Caco-2 (cell line): ENCODE measurements at regions not wholly inside any gene's neighbourhood (a gene's known extent, or its start where the extent isn't known, plus 50 kb on each side); places are given as distances from the start of the nearest gene placed in this dataset.

Experiments
- BruUV-seq: library from RNA; stranded (reverse); fragments of 400-500 nt; replicated peaks from 2 replicates; lab custom pipeline; 2021; lab: Mats Ljungman, UMichigan
- CTCF ChIA-PET: fragments of 300-600 bp; sonication (Branson Sonifier 250); formaldehyde crosslinking; loops from one replicate; lab custom pipeline; 2022; ENCODE audit warnings: antibody characterized with exemption; lab: Charles Lee
- POLR2A ChIA-PET: fragments of 300-600 bp; sonication (Branson Sonifier 250); formaldehyde crosslinking; loops from one replicate; lab custom pipeline; 2022; ENCODE audit warnings: antibody characterized with exemption; lab: Charles Lee
- DNase-seq, 2 experiments: peaks; one replicate each; pipeline versions ENCODE4 v3.0.0 to v3.0.0-alpha.2; 2020 to 2022
- H3K27me3 ChIP-seq: replicated peaks from 2 replicates; pipeline ENCODE4 v1.6.0; 2011; ENCODE audit warnings: low read length; ENCODE audit not compliant: control insufficient read depth, insufficient read depth
- H3K36me3 ChIP-seq: 2 replicates; pipeline ENCODE4 v1.5.1; 2011; ENCODE audit warnings: low read length; ENCODE audit not compliant: control insufficient read depth, insufficient read depth
- H3K4me1 ChIP-seq: fragments of 250-450 bp; sonication (Bioruptor Pico); 2 replicates; pipeline ENCODE4 v1.5.1; 2020; ENCODE audit warnings: mild to moderate bottlenecking
- H3K4me3 ChIP-seq: 2 replicates; pipeline ENCODE4 v1.5.1; 2011; ENCODE audit warnings: low read depth, mild to moderate bottlenecking, control low read depth, low read length
- H3K9me3 ChIP-seq: fragments of 250-450 bp; sonication (Bioruptor Pico); 2 replicates; pipeline ENCODE4 v1.5.1; 2020; ENCODE audit warnings: mild to moderate bottlenecking, moderate library complexity
- H3K27ac Mint-ChIP-seq: one replicate; pipeline ENCODE4 v1.8.0; 2022; ENCODE audit warnings: mixed read lengths; ENCODE audit not compliant: unreplicated experiment
- H3K27me3 Mint-ChIP-seq: one replicate; pipeline ENCODE4 v1.8.0; 2022; ENCODE audit warnings: mixed read lengths; ENCODE audit not compliant: insufficient read depth, unreplicated experiment
- H3K36me3 Mint-ChIP-seq: one replicate; pipeline ENCODE4 v1.8.0; 2022; ENCODE audit warnings: mild to moderate bottlenecking, mixed read lengths; ENCODE audit not compliant: insufficient read depth, unreplicated experiment
- H3K4me1 Mint-ChIP-seq: one replicate; pipeline ENCODE4 v1.8.0; 2022; ENCODE audit warnings: low read depth, mixed read lengths; ENCODE audit not compliant: unreplicated experiment
- H3K4me3 Mint-ChIP-seq: one replicate; pipeline ENCODE4 v1.8.0; 2022; ENCODE audit warnings: mild to moderate bottlenecking, moderate library complexity, mixed read lengths; ENCODE audit not compliant: unreplicated experiment
- H3K9me3 Mint-ChIP-seq: one replicate; pipeline ENCODE4 v1.8.0; 2022; ENCODE audit warnings: mixed read lengths; ENCODE audit not compliant: unreplicated experiment
- intact Hi-C: fragments of 100-400 bp; cut with micrococcal nuclease; formaldehyde crosslinking; loops from one replicate; pipeline ENCODE4 v1.10.0; 2022; ENCODE audit not compliant: unreplicated experiment
- TF ChIP-seq, protein P1 (sequence below), 2 experiments: fragments of 200-600 bp in 1 of 2; IDR thresholded peaks; 1 replicate in 1 of 2; 2 replicates in 1 of 2; pipeline versions ENCODE4 v1.5.1 to v1.8.0; 2011 to 2022; ENCODE audit warnings: antibody characterized with exemption in 1 of 2, control low read depth in 1 of 2, inconsistent platforms in 1 of 2, low read depth in 1 of 2, low read length in 1 of 2, mild to moderate bottlenecking in 1 of 2, moderate library complexity in 1 of 2; ENCODE audit not compliant: insufficient read depth in 1 of 2, severe bottlenecking in 1 of 2, unreplicated experiment in 1 of 2

DNA sequence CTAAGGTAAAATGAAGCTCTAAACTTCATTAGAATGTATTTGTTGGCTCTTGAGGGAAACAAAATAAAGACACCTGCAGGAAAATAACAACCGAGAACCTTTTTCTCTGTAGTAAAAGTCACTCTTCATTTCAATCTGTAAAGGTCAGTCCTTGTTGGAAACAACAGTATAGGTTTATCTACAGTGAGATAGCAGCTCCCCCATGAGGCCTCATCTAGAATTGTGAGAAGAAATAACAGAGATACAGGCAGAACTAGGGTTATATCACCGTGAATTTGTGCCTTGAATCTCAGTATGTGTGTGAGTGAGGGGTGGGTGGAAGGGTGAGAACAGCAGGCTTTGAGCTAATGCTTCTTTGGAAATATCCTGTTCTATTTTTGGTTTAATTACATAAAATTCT is 107.8 kb upstream of the FMR1 start:
- CTCF ChIA-PET: no interaction called here
- BruUV-seq: no TSS peak

DNA sequence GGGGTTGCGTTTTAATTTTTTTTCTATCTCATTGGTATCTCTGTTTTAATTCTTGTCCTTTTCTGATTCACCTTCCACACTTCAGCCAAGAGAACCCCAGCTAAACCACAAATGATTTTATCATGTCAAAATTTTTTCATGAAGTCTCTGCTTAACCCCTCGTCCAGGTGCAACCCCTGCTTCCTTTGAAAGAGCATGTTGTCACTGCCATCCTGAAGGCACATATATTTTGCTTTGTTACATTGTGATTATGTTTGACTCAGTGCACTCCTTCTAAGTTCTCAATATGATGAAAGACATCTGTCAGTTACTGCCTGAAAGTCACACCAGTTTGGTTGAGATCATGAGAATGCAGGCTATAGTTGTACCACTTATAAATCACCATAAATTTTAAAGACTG is 99.9 kb upstream of the FMR1 start:
- H3K27me3 ChIP-seq: no peaks in the 10 kb centered on the region
- H3K36me3 Mint-ChIP-seq: no peaks in the 10 kb centered on the region

More for the DNA sequence above, 107.8 kb upstream of the FMR1 start:
- H3K27ac Mint-ChIP-seq: no peak overlapping the region
- Histone ChIP-seq H3K4me3 (no peak overlapping the region), H3K9me3 (no peaks in the 10 kb centered on the region), H3K4me1 (no peaks in the 10 kb centered on the region), H3K36me3 (no peaks in the 10 kb centered on the region), H3K27me3 (no peaks in the 10 kb centered on the region)
- peaks cover 3% of the 10 kb centered on the region for H3K27me3 Mint-ChIP-seq
- DNase-seq: peak in 1 of 2 experiments; percentile 2
- no peaks in the 10 kb centered on the region for H3K36me3 Mint-ChIP-seq
- H3K4me3 Mint-ChIP-seq: no peak overlapping the region
- POLR2A ChIA-PET: no interaction called here
- TF ChIP-seq, protein P1, sequence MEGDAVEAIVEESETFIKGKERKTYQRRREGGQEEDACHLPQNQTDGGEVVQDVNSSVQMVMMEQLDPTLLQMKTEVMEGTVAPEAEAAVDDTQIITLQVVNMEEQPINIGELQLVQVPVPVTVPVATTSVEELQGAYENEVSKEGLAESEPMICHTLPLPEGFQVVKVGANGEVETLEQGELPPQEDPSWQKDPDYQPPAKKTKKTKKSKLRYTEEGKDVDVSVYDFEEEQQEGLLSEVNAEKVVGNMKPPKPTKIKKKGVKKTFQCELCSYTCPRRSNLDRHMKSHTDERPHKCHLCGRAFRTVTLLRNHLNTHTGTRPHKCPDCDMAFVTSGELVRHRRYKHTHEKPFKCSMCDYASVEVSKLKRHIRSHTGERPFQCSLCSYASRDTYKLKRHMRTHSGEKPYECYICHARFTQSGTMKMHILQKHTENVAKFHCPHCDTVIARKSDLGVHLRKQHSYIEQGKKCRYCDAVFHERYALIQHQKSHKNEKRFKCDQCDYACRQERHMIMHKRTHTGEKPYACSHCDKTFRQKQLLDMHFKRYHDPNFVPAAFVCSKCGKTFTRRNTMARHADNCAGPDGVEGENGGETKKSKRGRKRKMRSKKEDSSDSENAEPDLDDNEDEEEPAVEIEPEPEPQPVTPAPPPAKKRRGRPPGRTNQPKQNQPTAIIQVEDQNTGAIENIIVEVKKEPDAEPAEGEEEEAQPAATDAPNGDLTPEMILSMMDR (IDR thresholded peaks at IDR 0.05; ENCODE audit: insufficient read depth in 1 of 2, low read depth in 1 of 2, low read length in 1 of 2, severe bottlenecking in 1 of 2, unreplicated experiment in 1 of 2): peak in 1 of 2 experiments; percentile 27
- no peaks in the 10 kb centered on the region for H3K9me3 Mint-ChIP-seq
- H3K4me1 Mint-ChIP-seq: no peaks in the 10 kb centered on the region
- intact Hi-C loops: no loop called here

DNA sequence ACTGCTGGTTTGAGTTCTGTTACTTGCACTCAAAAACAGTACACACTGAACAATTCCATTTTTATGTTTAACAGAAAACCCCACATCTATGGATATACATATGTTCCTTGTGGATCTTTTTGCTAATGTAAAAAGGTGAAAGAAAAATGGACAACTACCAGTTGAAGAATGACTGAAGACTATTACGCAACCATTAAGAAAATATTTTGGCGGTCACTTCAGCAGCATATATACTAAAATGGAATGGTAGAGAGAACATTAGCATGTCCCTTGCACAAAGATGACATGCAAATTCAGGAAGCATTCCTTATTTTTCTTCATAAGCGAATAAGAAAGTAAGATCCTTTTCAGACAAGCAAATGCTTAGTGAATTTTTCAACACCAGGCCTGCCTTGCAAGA is 84.6 kb upstream of the FMR1 start:
- H3K36me3 ChIP-seq: no peaks in the 10 kb centered on the region
- H3K27me3 Mint-ChIP-seq: no peaks in the 10 kb centered on the region
- no peak overlapping the region for H3K27ac Mint-ChIP-seq
- TF ChIP-seq, protein P1 (IDR thresholded peaks at IDR 0.05; ENCODE audit: insufficient read depth in 1 of 2, low read depth in 1 of 2, low read length in 1 of 2, severe bottlenecking in 1 of 2, unreplicated experiment in 1 of 2): no peak
- peaks cover 17% of the 10 kb centered on the region for H3K9me3 Mint-ChIP-seq
- H3K4me3 ChIP-seq: no peak overlapping the region
- POLR2A ChIA-PET: no interaction called here
- no peaks in the 10 kb centered on the region for H3K36me3 Mint-ChIP-seq
- no TSS peak for BruUV-seq
- H3K4me1 ChIP-seq: no peaks in the 10 kb centered on the region
- no peaks in the 10 kb centered on the region for H3K9me3 ChIP-seq
- CTCF ChIA-PET: no interaction called here
- H3K27me3 ChIP-seq: no peaks in the 10 kb centered on the region
- intact Hi-C loops: no loop called here
- no peak for DNase-seq
- no peak overlapping the region for H3K4me3 Mint-ChIP-seq
- H3K4me1 Mint-ChIP-seq: no peaks in the 10 kb centered on the region

More for the DNA sequence above, 99.9 kb upstream of the FMR1 start:
- BruUV-seq: no TSS peak
- ChIA-PET CTCF (no interaction called here), POLR2A (no interaction called here)
- intact Hi-C loops: no loop called here
- H3K27me3 Mint-ChIP-seq: peaks cover 5% of the 10 kb centered on the region
- DNase-seq: no peak
- no peaks in the 10 kb centered on the region for H3K4me1 Mint-ChIP-seq
- H3K9me3 Mint-ChIP-seq: no peaks in the 10 kb centered on the region
- no peaks in the 10 kb centered on the region for H3K36me3 ChIP-seq
- TF ChIP-seq, protein P1 (IDR thresholded peaks at IDR 0.05; ENCODE audit: insufficient read depth in 1 of 2, low read depth in 1 of 2, low read length in 1 of 2, severe bottlenecking in 1 of 2, unreplicated experiment in 1 of 2): no peak
- H3K4me1 ChIP-seq: no peaks in the 10 kb centered on the region
- no peak overlapping the region for H3K4me3 Mint-ChIP-seq
- no peaks in the 10 kb centered on the region for H3K9me3 ChIP-seq
- H3K4me3 ChIP-seq: no peak overlapping the region
- no peak overlapping the region for H3K27ac Mint-ChIP-seq
